WTC11 (cell line): ENCODE measurements at regions not wholly inside any gene's neighbourhood (a gene's known extent, or its start where the extent isn't known, plus 50 kb on each side); places are given as distances from the start of the nearest gene placed in this dataset.
A peak's percentile ranks its signal among the peaks of the same experiment; 100 is the strongest.

Experiments
- ATAC-seq: fragments of 200-7000 bp; cut with Tn5 transposase; 2 replicates; pipeline ENCODE4 v1.10.0; 2021; ENCODE audit warnings: mild to moderate bottlenecking, moderate library complexity
- CTCF ChIA-PET: fragments of 300-600 bp; sonication (Branson Sonifier 250); formaldehyde crosslinking; loops from one replicate; lab custom pipeline; 2021; ENCODE audit warnings: antibody characterized with exemption; lab: Charles Lee
- POLR2A ChIA-PET: fragments of 350-600 bp; sonication (Branson Sonifier 250); formaldehyde crosslinking; loops from one replicate; lab custom pipeline; 2021; ENCODE audit warnings: antibody characterized with exemption; lab: Charles Lee
- DNase-seq: peaks from one replicate; pipeline ENCODE4 v3.0.0; 2021; ENCODE audit warnings: low spot score
- H3K27ac Mint-ChIP-seq: 2 replicates; pipeline ENCODE4 v1.8.0; 2021; ENCODE audit warnings: mixed read lengths
- H3K27me3 Mint-ChIP-seq: 2 replicates; pipeline ENCODE4 v1.8.0; 2021; ENCODE audit warnings: low read depth, mild to moderate bottlenecking, moderate library complexity, mixed read lengths
- H3K36me3 Mint-ChIP-seq: 2 replicates; pipeline ENCODE4 v1.8.0; 2021; ENCODE audit warnings: mixed read lengths
- H3K4me1 Mint-ChIP-seq: 2 replicates; pipeline ENCODE4 v1.8.0; 2022; ENCODE audit warnings: mixed read lengths
- H3K4me3 Mint-ChIP-seq: 2 replicates; pipeline ENCODE4 v1.8.0; 2021; ENCODE audit warnings: mild to moderate bottlenecking, moderate library complexity, mixed read lengths
- H3K9me3 Mint-ChIP-seq: 2 replicates; pipeline ENCODE4 v1.8.0; 2021; ENCODE audit warnings: mixed read lengths
- ATF6 ChIP-seq: sonication (generic); formaldehyde crosslinking; IDR thresholded peaks from 2 replicates; pipeline ENCODE4 v1.8.1; 2023; ENCODE audit warnings: mild to moderate bottlenecking, missing genetic modification reagents
- E2F4 ChIP-seq: sonication (generic); formaldehyde crosslinking; IDR thresholded peaks from 2 replicates; pipeline ENCODE4 v1.8.1; 2022; ENCODE audit warnings: low read depth, mild to moderate bottlenecking, moderate library complexity, missing genetic modification reagents, borderline replicate concordance
- E2F5 ChIP-seq: sonication (generic); formaldehyde crosslinking; IDR thresholded peaks from 2 replicates; pipeline ENCODE4 v1.8.1; 2022; ENCODE audit warnings: mild to moderate bottlenecking, moderate library complexity, missing genetic modification reagents
- FOXP4 ChIP-seq: sonication (generic); formaldehyde crosslinking; IDR thresholded peaks from 2 replicates; pipeline ENCODE4 v1.8.0; 2022; ENCODE audit warnings: mild to moderate bottlenecking, missing genetic modification reagents
- GRHL2 ChIP-seq: fragments of 250-450 bp; sonication (Bioruptor Pico); IDR thresholded peaks from 2 replicates; pipeline ENCODE4 v1.8.0; 2022; ENCODE audit warnings: mild to moderate bottlenecking, moderate library complexity; ENCODE audit not compliant: insufficient replicate concordance, severe bottlenecking
- HMGA2 ChIP-seq: fragments of 250-450 bp; sonication (Bioruptor Pico); IDR thresholded peaks from 2 replicates; pipeline ENCODE4 v1.4.0; 2021; ENCODE audit warnings: mild to moderate bottlenecking, moderate library complexity
- MLX ChIP-seq: sonication (generic); formaldehyde crosslinking; IDR thresholded peaks from 2 replicates; pipeline ENCODE4 v1.8.1; 2023; ENCODE audit warnings: mild to moderate bottlenecking, missing genetic modification reagents, moderate library complexity
- MXD4 ChIP-seq: fragments of 250-450 bp; sonication (Bioruptor Pico); IDR thresholded peaks from 2 replicates; pipeline ENCODE4 v1.8.0; 2021; ENCODE audit warnings: mild to moderate bottlenecking, moderate library complexity, borderline replicate concordance
- NFATC4 ChIP-seq: fragments of 250-450 bp; sonication (Bioruptor Pico); IDR thresholded peaks from 2 replicates; pipeline ENCODE4 v1.9.0; 2021; ENCODE audit warnings: mild to moderate bottlenecking
- NFYB ChIP-seq: sonication (generic); formaldehyde crosslinking; conservative IDR thresholded peaks from 2 replicates; pipeline ENCODE4 v1.8.0; 2022; ENCODE audit warnings: low read depth, missing genetic modification reagents
- RELA ChIP-seq: sonication (generic); formaldehyde crosslinking; IDR thresholded peaks from 2 replicates; pipeline ENCODE4 v1.8.1; 2022; ENCODE audit warnings: missing genetic modification reagents, mild to moderate bottlenecking, borderline replicate concordance
- SP1 ChIP-seq: sonication (generic); formaldehyde crosslinking; conservative IDR thresholded peaks from 2 replicates; pipeline ENCODE4 v1.8.1; 2022; ENCODE audit warnings: missing genetic modification reagents
- STAT6 ChIP-seq: sonication (generic); formaldehyde crosslinking; conservative IDR thresholded peaks from 2 replicates; pipeline ENCODE4 v1.8.1; 2023; ENCODE audit warnings: mild to moderate bottlenecking, low read depth, missing genetic modification reagents, moderate library complexity
- TP53 ChIP-seq: sonication (generic); formaldehyde crosslinking; IDR thresholded peaks from 2 replicates; pipeline ENCODE4 v1.8.1; 2023; ENCODE audit warnings: mild to moderate bottlenecking, missing genetic modification reagents
- ZBTB43 ChIP-seq: sonication (generic); formaldehyde crosslinking; IDR thresholded peaks from 2 replicates; pipeline ENCODE4 v1.8.1; 2023; ENCODE audit warnings: mild to moderate bottlenecking, missing genetic modification reagents
- ZNF512 ChIP-seq: sonication (generic); formaldehyde crosslinking; IDR thresholded peaks from 2 replicates; pipeline ENCODE4 v1.8.1; 2022; ENCODE audit warnings: missing genetic modification reagents, borderline replicate concordance
- ZSCAN18 ChIP-seq: fragments of 250-450 bp; sonication (Bioruptor Pico); IDR thresholded peaks from 2 replicates; pipeline ENCODE4 v2.1.2; 2022; ENCODE audit warnings: mild to moderate bottlenecking, moderate library complexity

- H3K4me3 Mint-ChIP-seq, result no peak overlapping the region
- ATAC-seq (no peak), DNase-seq (no peak)
- peaks cover 28% of the 10 kb centered on the region for H3K4me1 Mint-ChIP-seq
- no peaks in the 10 kb centered on the region; the same call in 1 of the 2 replicates for H3K27me3 Mint-ChIP-seq
- H3K9me3 Mint-ChIP-seq, result peaks cover 40% of the 10 kb centered on the region
- ChIA-PET POLR2A (no interaction called here), CTCF (no interaction called here)
- TF ChIP-seq FOXP4 (CRISPR knock-in tag), result no peak
- peaks cover 18% of the 10 kb centered on the region for H3K36me3 Mint-ChIP-seq
- no peak overlapping the region for H3K27ac Mint-ChIP-seq
Observed at GRCh38 chr3:99442599-99442998, 195.8 kb upstream of the COL8A1 start.

- H3K27me3 Mint-ChIP-seq, result no peaks in the 10 kb centered on the region
- H3K27ac Mint-ChIP-seq, result no peak overlapping the region
- H3K4me3 Mint-ChIP-seq, result no peak overlapping the region
- DNase-seq, result no peak
- peaks cover 24% of the 10 kb centered on the region for H3K36me3 Mint-ChIP-seq
- POLR2A ChIA-PET, result no interaction called here
- TF ChIP-seq NFATC4 (CRISPR knock-in tag) (no peak), TP53 (CRISPR knock-in tag) (no peak), MXD4 (no peak), E2F5 (CRISPR knock-in tag) (no peak), ZSCAN18 (CRISPR knock-in tag) (no peak)
- TF ChIP-seq, all 79 proteins: peak for 0
- Mint-ChIP-seq H3K4me1 (peaks cover 30% of the 10 kb centered on the region), H3K9me3 (peaks cover 41% of the 10 kb centered on the region)
- peak; percentile 67 for ATAC-seq
- CTCF ChIA-PET, result interaction anchor here (1.0 to 1.6 kb wide), 2 partner anchors 59 to 267 kb away, joined by 4 to 8 read pairs; no protein-coding TSS in a partner anchor
Observed at GRCh38 chr3:99439892-99440291, 198.5 kb upstream of the COL8A1 start.

- TF ChIP-seq ATF6 (no peak), TP53 (CRISPR knock-in tag) (no peak), HMGA2 (CRISPR knock-in tag) (no peak), SP1 (no peak), GRHL2 (CRISPR knock-in tag) (no peak), ZNF512 (CRISPR knock-in tag) (no peak), NFYB (CRISPR knock-in tag) (no peak), MLX (CRISPR knock-in tag) (no peak), E2F4 (CRISPR knock-in tag) (no peak), RELA (CRISPR knock-in tag) (no peak), STAT6 (CRISPR knock-in tag) (no peak), ZBTB43 (CRISPR knock-in tag) (no peak)
- ChIA-PET POLR2A (no interaction called here), CTCF (no interaction called here)
- peaks cover 17% of the 10 kb centered on the region for H3K4me1 Mint-ChIP-seq
- H3K9me3 Mint-ChIP-seq, result peaks cover 28% of the 10 kb centered on the region
- H3K27me3 Mint-ChIP-seq, result no peaks in the 10 kb centered on the region
- H3K36me3 Mint-ChIP-seq, result peaks cover 19% of the 10 kb centered on the region
- no peak overlapping the region for H3K4me3 Mint-ChIP-seq
- DNase-seq, result no peak
- ATAC-seq, result no peak
- H3K27ac Mint-ChIP-seq, result no peak overlapping the region
Observed at GRCh38 chr3:99434190-99434589, 204.2 kb upstream of the COL8A1 start.
